Coronary artery (tissue), 2 donors: ENCODE measurements at regions not wholly inside any gene's neighbourhood (a gene's known extent, or its start where the extent isn't known, plus 50 kb on each side); places are given as distances from the start of the nearest gene placed in this dataset.

Experiments
- DNase-seq: peaks from one replicate; pipeline ENCODE4 v3.0.0-alpha.2; 2017; ENCODE audit warnings: low spot score
- H3K27ac ChIP-seq, 2 donors: fragments of 200-600 bp; sonication (generic); one replicate each; pipeline ENCODE4 v1.5.1; 2016 to 2019
- H3K4me3 ChIP-seq: fragments of 200-600 bp; sonication (generic); 2 replicates; pipeline ENCODE4 v1.5.1; 2016; ENCODE audit warnings: mild to moderate bottlenecking, moderate library complexity
- TF ChIP-seq, protein P1 (sequence below): fragments of 200-600 bp; sonication (generic); IDR thresholded peaks from one replicate; pipeline ENCODE4 v1.5.1; 2019; ENCODE audit warnings: antibody characterized with exemption

DNA sequence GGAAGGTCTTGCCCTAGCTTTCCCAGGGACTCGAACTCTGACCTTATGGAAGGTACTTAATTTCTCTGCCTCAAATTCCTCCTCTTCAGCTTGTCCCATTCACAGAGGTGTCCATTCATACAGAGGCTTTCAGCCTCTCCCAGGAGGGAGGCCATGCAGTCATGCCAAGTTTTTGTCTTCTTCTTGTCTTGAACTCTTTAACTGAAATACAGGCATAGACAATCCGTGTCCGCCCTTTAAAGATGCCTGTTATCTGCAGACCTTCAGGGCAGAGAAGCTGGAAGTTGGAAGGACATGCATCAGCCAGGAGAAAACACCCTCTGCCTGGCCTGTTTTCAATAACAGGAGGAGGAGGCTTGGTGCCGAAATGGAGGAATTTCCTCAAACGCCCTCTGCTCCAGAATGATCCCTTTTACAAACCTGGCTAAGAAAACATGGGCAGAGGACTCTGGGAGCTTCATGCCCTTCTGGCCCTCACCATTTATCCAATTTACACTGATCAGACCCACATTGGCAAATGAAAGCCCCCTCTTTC lies 308.3 kb downstream of the MYCN start:
- Histone ChIP-seq H3K27ac (no peak overlapping the region), H3K4me3 (no peak overlapping the region)
- TF ChIP-seq, protein P1, sequence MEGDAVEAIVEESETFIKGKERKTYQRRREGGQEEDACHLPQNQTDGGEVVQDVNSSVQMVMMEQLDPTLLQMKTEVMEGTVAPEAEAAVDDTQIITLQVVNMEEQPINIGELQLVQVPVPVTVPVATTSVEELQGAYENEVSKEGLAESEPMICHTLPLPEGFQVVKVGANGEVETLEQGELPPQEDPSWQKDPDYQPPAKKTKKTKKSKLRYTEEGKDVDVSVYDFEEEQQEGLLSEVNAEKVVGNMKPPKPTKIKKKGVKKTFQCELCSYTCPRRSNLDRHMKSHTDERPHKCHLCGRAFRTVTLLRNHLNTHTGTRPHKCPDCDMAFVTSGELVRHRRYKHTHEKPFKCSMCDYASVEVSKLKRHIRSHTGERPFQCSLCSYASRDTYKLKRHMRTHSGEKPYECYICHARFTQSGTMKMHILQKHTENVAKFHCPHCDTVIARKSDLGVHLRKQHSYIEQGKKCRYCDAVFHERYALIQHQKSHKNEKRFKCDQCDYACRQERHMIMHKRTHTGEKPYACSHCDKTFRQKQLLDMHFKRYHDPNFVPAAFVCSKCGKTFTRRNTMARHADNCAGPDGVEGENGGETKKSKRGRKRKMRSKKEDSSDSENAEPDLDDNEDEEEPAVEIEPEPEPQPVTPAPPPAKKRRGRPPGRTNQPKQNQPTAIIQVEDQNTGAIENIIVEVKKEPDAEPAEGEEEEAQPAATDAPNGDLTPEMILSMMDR = no peak
- DNase-seq = peak; percentile 35

DNA sequence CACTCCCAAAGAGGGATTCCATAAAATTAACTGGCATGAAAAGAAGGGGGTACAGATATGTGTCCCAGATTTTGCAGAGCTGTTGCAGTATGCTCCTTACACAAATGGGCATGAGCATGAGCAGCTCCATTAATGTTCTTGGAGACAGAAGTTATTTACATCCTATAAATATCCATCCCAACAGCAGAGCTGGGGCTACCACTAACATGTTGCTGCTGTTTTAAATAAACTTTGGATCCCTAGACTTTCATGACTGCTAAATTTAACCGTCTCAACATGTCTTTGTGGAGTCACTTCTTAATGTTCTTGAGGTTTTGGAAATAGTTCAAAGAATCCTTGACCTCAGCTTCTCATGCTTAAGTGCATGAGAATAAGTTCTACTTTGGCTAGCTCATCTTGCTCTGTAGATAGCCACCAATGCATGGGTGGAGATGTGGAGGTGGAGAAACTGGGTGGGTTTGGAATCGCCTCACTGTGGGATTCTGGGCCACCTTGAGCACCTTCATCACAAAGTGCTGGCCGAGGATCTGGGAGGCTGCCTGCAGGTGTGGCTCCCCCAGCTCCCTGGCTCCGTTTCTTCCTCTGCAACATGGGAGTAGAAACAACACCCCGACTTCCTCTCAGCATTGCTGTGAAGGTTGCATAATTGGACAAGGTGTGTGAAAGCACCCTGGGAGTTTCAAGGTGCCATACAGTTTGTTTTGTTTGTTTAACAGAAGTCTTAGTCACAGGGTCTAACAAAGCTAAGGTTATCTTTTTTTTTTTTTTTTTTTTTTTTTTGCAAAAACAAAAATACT lies 307.2 kb downstream of the MYCN start:
- Histone ChIP-seq H3K4me3 (no peak overlapping the region), H3K27ac (no peak overlapping the region)
- DNase-seq = peak; percentile 53
- TF ChIP-seq, protein P1 = no peak

DNA sequence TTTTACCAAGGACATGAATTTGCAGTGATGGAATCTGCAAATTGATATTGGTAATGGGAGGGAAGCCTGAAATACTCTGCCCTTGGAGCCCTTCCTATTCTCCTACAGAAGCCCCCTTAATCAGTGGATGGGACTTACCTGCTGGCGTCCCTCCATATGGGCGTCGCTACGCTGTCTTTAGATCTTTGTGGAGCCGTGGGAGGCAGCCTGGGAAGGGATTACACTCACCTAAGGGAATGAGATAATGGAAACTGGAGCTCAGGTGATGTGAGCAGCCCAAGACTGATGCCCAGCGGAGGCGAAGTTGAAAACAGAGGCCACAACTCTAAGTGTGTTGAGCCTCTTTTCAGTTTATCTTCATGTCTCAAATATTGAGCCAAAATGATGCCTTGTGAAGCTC lies 306.6 kb downstream of the MYCN start:
- no peak overlapping the region for H3K4me3 ChIP-seq
- TF ChIP-seq, protein P1 = no peak
- DNase-seq = no peak
- H3K27ac ChIP-seq = no peak overlapping the region

DNA sequence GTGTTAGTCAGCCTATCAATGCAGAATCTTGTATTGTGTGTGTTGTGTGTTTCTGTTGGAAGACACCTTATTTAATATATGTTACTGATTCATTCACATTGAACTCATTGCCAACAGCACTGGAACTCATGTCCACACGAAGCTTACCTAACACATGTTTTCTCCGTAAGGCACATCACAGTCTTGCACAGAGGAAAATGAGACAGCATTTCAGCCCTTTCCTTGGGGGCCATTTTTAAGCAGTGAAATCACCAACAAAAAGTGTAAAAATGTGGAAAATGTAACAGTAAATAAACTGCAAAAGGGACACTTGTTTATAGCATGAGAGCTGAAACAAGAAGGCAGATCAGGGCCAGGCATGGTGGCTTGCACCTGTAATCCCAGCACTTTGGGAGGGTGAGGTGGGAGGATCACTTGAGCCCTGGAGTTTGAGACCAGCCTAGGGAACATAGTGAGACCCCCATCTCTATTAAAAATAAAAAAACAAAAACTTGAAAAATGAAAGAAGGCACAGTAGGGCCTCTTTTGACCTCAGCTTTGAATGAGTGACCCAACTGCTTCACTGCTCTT lies 306.0 kb downstream of the MYCN start:
- H3K4me3 ChIP-seq = no peak overlapping the region
- no peak overlapping the region for H3K27ac ChIP-seq
- no peak for DNase-seq
- TF ChIP-seq, protein P1 = no peak

DNA sequence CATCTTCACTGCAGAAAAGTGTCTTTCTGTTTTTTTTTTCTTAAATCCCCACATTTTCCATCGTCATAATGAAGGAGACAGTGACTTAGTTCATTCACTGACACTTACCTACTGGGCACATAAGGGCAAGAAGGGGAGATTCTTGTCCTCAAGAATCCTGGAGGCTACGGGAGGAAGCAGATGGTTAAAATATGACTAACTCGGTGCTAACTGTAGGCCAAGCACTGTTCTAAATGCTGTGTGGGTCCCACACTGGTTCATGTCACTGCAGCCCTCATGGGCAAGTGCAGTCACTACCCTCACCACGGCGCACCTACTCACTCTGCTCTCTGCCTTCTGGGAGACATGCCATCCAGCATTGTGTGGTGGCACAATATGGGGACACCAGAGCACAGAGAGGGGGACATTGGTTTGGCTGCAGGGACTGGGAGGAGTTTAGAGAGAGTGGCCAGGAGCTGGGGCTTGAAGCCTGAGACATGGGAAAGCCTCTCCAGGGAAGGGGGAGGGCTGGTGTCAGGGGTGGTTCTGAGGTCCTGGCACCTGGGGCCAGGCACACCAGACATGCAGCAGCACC lies 305.2 kb downstream of the MYCN start:
- Histone ChIP-seq H3K4me3 (no peak overlapping the region), H3K27ac (no peak overlapping the region)
- no peak for DNase-seq
- TF ChIP-seq, protein P1 = no peak

DNA sequence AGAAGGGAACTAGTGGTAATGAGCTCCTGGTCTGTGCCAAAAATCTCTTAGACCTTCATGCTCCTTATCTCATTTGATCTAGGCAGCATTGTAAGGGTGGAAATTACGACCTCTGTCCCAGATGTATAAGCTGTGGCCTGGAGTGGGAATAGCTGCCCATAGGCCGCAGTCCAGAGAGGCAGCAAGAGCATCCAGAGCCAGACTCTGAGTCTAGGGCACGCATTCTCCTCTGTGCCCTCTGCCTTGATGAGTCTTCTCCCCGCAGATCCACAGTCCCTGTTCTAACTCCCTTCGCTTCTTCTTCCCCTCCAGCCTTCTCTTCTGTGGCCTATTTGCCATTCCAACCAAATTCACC lies 304.6 kb downstream of the MYCN start:
- DNase-seq = no peak
- no peak overlapping the region for H3K27ac ChIP-seq
- no peak overlapping the region for H3K4me3 ChIP-seq
- TF ChIP-seq, protein P1 = no peak
